Epithelial cell of proximal tubule (primary cell): ENCODE measurements at regions not wholly inside any gene's neighbourhood (a gene's known extent, or its start where the extent isn't known, plus 50 kb on each side); places are given as distances from the start of the nearest gene placed in this dataset.
A peak's percentile ranks its signal among the peaks of the same experiment; 100 is the strongest.

Experiments used
- DNase-seq: peaks from one replicate; pipeline ENCODE4 v3.0.0-alpha.2; 2011; ENCODE audit warnings: low read depth
- H3K4me3 ChIP-seq: 2 replicates; pipeline ENCODE4 v1.5.1; 2011; ENCODE audit warnings: low read depth, mild to moderate bottlenecking, low read length
- CTCF ChIP-seq: conservative IDR thresholded peaks from 2 replicates; pipeline ENCODE4 v1.5.1; 2012; ENCODE audit warnings: low read depth, mild to moderate bottlenecking, low read length

DNA sequence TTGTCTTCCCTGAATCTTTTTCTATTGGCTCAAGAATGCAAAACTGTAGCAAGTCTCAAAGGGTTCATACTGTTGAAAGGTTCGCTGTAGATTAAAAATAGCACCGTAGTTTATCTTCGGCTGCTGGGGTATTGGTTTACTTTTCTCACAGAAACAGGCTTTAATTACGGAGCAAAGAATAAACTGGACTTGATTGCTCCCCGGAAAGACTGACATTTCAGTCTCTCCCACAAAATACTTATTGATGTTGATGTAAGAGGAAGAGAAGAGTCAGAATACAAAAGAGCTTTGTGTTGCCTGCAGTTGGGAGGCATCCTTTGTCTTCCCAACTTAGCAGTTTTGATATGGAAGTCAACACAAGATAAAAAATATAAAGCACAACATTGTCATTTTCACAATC is 183.9 kb upstream of the DMAC1 start:
- no peak for TF ChIP-seq CTCF
- DNase-seq = no peak
- H3K4me3 ChIP-seq = no peak overlapping the region

- no peak overlapping the region for H3K4me3 ChIP-seq
- DNase-seq = no peak
- no peak for TF ChIP-seq CTCF
Observed at GRCh38 chr9:7982907-7983306, 183.3 kb upstream of the DMAC1 start.

GRCh38 chr9:7980691-7981289 is 181.2 kb upstream of the DMAC1 start:
- TF ChIP-seq CTCF = peak; percentile 21

DNA sequence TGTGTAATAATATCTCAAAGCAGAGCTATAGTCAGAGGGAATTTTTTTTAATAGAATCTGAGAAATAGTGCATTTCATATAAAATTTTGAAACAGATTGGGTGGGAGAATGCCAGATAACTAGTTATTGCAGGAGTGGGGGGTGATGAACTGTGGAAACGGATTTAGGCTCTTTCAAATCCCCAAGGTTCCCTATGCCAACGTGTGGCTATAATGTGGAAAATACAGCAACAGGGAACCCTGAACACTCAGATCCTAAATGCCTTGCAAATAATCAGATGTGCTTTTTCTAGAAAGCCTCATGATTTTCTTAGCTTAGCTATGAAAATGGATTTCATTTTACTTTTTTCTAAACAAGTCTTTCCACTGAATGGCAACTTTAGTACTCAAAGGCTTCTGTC is 180.5 kb upstream of the DMAC1 start:
- TF ChIP-seq CTCF = no peak
- no peak for DNase-seq
- H3K4me3 ChIP-seq = no peak overlapping the region

More at GRCh38 chr9:7980691-7981289, 181.2 kb upstream of the DMAC1 start:
- H3K4me3 ChIP-seq = no peak overlapping the region
- DNase-seq = no peak

GRCh38 chr9:7979611-7980010 is 180.0 kb upstream of the DMAC1 start:
- no peak overlapping the region for H3K4me3 ChIP-seq
- no peak for TF ChIP-seq CTCF
- DNase-seq = no peak

DNA sequence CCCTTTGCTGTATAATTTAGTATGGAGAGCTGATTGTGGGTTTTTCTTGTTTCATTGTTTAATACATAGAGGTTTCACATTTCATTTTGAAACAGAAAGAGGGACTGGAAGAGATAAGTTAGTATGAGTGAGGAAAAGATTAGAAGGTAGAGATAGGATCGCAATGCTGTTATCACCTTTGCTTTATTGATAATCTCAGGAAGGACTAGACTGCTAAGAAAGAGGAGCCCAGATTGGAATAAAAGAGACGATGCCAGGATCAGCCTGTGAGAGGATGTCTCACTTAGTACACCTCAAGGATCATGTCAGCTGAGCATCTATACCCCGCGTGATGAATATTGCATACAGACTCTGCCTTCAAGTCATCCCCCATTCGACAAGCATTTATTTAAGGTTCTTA is 178.0 kb upstream of the DMAC1 start:
- no peak for DNase-seq
- TF ChIP-seq CTCF = no peak
- no peak overlapping the region for H3K4me3 ChIP-seq

DNA sequence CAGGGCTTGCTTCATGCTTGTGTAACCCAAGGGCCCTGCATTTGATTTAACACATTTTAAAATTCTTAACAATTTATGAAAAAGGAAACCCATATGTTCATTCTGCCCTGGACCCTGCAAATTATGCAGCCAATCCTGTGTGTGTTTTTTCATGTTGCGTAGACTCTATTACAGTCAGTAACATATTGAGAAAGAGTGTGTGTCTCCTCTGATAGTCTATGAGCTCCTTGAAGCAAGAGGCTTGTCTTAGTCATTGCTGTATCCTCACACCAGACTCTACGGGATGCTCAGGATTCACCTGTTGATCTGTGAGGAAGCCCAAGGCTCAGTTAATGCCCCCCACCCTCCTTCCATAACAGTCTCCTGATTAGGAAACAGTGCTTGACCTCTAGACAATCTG is 177.3 kb upstream of the DMAC1 start:
- no peak for TF ChIP-seq CTCF
- H3K4me3 ChIP-seq = no peak overlapping the region
- DNase-seq = no peak
